Fibroblast of the aortic adventitia (primary cell): ENCODE measurements at regions not wholly inside any gene's neighbourhood (a gene's known extent, or its start where the extent isn't known, plus 50 kb on each side); places are given as distances from the start of the nearest gene placed in this dataset.

Experiments
- DNase-seq: peaks from one replicate; pipeline ENCODE4 v3.0.0-alpha.2; 2010; ENCODE audit warnings: low read depth
- H3K4me3 ChIP-seq: 2 replicates; pipeline ENCODE4 v1.5.1; 2011; ENCODE audit warnings: low read depth, mild to moderate bottlenecking, control low read depth, low read length, moderate library complexity
- TF ChIP-seq, protein P1 (sequence below): IDR thresholded peaks from 2 replicates; pipeline ENCODE4 v1.5.1; 2011; ENCODE audit warnings: mild to moderate bottlenecking, low read length, control low read depth, inconsistent platforms; ENCODE audit not compliant: insufficient read depth

DNA sequence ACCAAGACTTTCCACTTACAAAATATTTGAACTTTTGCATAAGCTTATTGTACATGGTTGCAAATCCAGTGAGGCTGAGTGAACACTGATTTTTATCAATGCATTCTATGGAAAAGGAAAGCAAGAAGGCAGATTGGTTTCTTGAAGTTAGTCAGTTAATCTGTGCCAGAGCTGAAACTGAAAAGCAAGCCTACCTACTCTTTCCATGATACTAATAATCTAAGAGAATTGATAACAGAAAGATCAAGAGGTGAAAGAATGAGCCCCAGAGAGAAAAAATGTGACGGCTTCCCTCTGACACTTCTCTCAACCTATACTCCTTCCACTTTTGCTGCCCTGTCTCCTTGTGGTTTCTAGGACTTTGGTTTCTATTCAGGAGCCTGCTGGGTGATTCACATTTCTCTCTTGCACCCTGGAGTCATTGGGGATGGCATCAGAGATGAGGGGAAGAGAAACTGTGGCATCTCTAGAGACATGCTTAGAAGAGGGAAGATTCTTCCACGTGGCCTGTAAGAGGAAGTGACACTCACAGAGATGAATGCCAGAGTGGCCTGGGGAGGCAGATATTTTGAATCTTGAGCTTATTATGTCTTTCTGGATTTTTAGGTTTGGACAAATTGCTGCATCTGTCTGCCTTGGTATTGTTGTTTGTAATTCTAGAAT, 158.6 kb upstream of the RIMS1 start:
- DNase-seq, result no peak
- TF ChIP-seq, protein P1, sequence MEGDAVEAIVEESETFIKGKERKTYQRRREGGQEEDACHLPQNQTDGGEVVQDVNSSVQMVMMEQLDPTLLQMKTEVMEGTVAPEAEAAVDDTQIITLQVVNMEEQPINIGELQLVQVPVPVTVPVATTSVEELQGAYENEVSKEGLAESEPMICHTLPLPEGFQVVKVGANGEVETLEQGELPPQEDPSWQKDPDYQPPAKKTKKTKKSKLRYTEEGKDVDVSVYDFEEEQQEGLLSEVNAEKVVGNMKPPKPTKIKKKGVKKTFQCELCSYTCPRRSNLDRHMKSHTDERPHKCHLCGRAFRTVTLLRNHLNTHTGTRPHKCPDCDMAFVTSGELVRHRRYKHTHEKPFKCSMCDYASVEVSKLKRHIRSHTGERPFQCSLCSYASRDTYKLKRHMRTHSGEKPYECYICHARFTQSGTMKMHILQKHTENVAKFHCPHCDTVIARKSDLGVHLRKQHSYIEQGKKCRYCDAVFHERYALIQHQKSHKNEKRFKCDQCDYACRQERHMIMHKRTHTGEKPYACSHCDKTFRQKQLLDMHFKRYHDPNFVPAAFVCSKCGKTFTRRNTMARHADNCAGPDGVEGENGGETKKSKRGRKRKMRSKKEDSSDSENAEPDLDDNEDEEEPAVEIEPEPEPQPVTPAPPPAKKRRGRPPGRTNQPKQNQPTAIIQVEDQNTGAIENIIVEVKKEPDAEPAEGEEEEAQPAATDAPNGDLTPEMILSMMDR, result no peak
- no peak overlapping the region for H3K4me3 ChIP-seq

DNA sequence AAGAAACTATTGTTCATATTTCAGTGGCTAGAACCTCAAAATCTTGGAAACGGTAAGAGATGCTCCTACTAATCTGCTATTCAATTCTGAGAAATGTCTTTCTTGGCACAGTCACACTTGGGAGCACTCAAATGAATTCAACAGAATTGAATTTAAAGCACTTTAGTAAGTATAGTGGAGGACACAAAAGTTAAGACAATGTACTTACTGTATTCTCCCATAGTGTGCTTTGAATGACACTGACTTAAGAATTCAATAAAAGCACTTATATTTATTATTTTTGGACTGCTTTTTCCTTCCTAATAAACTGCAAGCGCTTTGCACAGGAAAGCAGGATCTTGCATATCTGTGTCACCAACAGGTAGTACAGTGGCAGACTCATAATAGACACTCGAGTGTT, 156.1 kb upstream of the RIMS1 start:
- TF ChIP-seq, protein P1, result no peak

DNA sequence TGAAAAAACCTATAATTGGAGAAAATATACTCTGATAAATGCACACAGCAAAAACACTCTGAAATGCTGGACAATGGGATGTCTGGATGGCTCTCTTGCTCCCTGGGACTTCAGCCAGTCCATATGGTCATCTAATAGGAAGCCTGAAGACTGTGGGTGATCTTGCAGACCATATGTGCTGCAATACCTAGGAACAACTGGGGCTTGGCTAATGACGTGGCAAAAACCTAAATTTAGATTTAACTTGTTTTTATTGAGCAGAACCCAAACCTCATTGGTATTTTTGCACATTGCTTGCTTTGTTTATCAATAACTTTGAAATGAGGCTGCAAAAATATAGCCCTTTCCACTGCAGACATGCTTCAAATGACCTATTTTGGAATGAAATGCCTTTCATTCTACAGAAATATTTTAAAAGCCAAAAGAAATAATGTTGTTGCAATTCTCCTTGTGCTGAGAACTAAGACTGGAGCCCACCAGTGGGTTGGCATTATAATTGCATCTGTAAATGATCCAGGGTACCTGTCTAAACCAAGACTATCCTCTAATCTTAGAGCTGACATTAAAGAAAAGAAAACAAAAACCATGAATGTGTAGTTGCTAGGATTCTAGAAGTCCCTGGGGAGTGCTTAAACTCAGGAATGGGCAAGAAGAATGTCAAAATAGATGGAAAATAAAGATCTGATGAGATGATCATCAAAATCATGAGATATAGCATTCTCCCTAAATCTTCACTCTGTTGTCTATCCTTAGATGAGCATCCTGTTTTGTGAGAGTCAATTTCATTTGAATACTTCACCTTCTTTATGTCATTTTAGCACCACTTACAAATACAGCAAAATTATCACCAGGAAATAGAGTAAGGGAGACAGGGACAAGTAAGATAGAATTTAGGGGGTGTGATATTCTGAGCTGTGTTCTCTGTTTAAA, 152.1 kb upstream of the RIMS1 start:
- TF ChIP-seq, protein P1, result no peak
- no peak overlapping the region for H3K4me3 ChIP-seq
- peak; percentile 0 for DNase-seq

More for the DNA sequence above, 156.1 kb upstream of the RIMS1 start:
- DNase-seq, result no peak
- no peak overlapping the region for H3K4me3 ChIP-seq

DNA sequence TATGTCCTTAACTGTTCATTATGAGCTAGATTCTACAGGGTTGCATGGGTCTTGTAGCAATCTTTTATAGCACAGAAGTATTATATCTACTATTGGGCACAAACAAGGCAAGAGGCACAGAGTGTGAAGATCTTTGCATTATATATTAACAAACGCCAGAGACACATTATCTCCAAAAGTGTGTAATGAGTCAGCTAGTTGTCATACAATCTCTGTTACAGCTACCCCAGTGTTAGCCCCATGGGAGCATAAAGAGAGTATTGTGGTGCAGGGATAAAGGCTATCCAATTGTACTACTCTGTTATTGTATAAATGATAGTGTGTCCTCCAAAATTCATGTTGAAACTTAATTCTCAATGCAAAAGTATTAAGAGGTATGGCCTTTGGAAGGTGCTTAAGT, 148.4 kb upstream of the RIMS1 start:
- H3K4me3 ChIP-seq, result no peak overlapping the region
- no peak for DNase-seq
- TF ChIP-seq, protein P1, result no peak

DNA sequence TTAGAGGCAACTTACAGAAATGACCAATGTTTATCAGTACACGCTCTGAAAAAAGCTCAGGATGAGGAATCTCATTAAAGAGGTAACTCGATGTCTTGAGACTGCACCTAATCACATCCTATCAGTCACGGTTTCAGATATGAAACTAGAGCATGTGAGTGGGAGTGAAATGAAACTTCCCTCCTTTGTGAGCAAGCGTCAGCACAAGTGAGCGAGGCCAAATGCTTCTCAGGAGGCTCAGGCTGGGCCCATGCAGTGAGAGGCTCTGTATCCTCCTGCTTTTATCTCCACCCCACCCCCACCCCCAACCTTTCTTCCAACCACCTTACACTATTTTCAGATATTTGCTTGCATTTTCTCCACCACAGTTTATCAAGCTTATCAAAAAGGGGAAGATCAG, 140.8 kb upstream of the RIMS1 start:
- H3K4me3 ChIP-seq, result no peak overlapping the region
- TF ChIP-seq, protein P1, result no peak
- DNase-seq, result no peak

DNA sequence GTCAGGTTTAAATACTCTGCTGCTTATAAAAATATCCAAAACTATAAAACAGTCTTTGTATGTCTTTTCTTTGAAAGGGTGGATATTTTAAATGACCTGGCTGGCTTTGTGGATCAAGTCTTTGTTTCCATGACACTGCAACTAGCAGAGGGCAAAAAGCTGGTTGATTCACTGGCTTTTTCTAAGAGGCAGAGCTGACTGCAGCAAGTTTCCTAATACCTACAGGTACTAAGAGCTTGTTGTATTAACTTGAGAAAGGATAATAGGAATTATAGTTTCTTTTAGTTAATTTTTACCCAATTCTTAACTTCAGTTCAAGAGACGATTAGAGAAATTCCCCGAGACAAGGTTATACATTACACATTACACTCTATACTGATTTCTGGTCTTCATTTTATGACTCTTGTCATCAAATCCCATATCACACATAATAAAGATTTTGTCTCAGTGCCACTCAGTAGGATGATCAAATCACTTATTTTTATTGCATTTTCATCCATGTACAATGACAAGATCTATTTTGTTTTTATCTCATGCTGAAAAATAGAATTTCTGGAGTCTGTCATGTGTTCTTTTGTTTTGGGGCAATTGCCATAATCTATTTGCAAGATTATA, 120.1 kb upstream of the RIMS1 start:
- H3K4me3 ChIP-seq, result no peak overlapping the region
- DNase-seq, result no peak
- TF ChIP-seq, protein P1, result no peak
